ENCODE measurements at regions not wholly inside any gene's neighbourhood (a gene's known extent, or its start where the extent isn't known, plus 50 kb on each side); places are given as distances from the start of the nearest gene placed in this dataset.
"Not testable (repeated sequence)": the region's sequence is repeated elsewhere in the genome, so short reads cannot be mapped to it uniquely, and the experiment has no call there.

DNA sequence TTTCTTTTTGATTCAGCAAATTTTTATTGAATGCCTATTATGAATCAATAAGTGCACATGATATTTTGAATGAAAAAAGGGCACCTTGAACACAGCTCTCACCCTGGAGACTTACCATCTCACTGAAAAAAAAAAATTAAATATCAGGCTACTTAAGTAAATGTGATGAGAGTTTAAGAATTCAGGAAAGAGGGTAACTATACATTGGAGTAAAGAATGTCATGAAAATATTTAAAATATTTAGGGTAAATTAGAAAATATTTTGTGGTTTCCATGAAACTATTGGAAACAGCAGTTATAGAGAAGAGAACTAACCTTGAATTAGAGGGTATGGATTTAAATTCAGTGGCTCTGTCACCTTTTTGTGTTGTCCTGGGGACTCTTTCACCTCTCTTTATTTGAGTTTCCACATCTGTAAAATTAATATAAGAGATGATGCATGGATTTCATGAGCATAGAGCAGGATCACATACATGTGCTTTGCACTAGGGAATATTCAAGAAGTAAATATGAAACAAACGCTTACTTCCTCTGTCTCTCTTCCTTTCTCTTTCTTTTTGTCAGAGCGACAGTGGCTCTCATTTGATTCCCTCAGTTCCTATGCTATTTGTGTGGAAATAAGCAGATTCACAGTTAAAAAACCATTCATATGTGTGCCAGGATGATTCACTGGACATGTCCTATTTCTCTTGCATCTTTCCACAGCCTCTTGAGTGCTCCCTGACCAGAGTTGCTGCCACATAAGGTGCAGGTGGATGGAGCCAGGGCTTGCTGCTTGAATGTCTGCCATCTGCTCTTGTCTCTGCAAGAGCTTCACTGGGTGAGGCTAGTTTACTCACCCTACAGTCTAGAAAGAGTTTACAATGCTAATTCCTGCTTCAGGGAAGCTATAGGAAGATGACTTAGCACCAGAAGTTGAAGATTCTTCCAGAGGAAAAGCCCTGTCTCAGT is 533.1 kb downstream of the ETS1 start:
- FAIRE-seq, result no peak

DNA sequence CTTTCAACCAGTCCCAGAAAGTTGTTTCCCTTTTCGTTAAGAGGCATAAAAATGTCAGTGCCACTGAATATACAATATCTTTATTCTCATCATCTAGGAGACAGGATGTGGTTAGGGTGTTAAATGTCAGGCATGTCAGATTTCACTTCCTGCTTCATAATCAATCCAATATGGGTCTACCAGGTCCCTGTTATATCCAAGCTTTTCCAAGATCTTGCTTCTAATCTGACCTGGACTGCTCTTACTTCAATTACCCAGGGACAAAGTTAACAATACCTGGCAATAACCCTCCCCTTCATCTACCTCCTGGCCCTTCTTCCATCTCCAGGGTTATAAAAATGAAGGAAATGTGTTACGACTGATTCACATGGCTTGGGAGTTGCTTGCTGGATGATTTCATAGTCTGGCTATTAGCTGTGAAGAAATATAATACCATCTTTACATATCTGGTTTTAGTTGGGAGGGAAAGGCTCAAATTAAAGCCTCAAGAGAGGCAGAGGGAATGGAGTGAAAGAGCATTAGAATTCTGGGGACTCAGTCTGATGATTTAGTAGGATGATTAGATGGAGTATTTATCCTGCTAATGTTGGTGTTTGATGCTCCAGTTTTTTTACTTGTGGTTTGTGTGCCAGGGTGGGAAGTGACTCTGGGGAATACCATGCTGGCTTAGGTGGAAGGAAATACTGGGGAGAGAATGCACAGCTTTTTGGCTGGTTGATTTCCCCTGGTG is 534.3 kb downstream of the ETS1 start:
- DNase-seq (ENCODE audit: low spot score in 2 of 2), result no peak
- no peak for FAIRE-seq

More for the DNA sequence above, 533.1 kb downstream of the ETS1 start:
- no peak for DNase-seq (ENCODE audit: low spot score in 2 of 2)

DNA sequence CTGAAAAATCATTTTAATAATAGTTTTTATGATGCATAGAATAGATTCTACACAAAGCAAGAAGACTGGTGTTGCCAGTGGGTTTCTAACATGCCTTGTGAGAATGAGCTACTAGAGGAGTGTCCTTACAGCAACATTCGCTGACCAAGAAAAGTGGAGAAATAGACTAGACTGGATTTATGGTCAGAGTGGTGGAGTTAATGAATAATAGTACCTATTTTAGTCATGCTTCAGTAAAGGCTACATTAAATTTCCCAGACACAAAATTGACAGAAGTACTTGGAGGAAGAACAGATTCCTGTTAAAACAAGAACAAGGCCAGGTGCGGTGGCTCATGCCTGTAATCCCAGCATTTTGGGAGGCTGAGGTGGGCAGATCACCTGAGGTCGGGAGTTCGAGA is 539.2 kb downstream of the ETS1 start:
- FAIRE-seq (no peak), DNase-seq (ENCODE audit: low spot score in 2 of 2) (no peak)

DNA sequence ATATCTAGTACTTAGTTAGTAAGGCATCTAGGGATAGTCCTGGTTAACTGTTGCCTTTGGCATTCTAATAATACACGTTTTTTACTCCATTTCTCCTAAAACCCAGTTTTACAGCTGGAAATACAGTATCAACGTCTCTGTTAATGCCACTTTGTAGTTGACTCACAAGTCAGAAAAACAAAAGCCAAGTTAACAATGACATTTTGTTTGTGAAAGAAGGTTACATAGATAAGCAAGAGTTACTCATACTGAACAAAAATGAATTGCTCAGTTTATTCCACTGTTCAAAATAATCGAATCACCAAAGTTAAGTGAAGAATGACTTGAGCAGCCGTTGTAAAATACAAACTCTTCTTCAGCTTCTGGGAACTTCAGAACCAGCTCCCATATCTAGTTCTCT is 540.3 kb downstream of the ETS1 start:
- DNase-seq (ENCODE audit: low spot score in 2 of 2), result no peak
- no peak for FAIRE-seq

DNA sequence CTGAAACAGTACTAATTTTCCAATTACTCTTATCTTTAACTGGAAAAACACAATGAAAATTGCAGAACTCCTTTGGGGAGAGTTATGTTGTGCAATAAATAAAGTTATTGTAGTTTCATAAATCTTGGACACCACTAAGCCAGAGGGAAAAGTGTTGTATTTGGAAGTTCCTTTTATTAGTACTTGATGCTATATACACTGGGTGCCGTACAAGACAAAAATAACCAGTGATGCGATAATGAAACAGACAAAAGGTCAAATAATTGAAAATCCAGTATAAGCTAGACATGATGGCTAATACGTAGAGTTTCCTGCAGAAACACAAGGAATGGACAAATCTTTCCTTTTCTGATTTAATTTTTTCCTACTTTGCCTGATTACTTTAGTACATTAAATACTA is 541.1 kb downstream of the ETS1 start:
- no peak for FAIRE-seq
- no peak for DNase-seq (ENCODE audit: low spot score in 2 of 2)

DNA sequence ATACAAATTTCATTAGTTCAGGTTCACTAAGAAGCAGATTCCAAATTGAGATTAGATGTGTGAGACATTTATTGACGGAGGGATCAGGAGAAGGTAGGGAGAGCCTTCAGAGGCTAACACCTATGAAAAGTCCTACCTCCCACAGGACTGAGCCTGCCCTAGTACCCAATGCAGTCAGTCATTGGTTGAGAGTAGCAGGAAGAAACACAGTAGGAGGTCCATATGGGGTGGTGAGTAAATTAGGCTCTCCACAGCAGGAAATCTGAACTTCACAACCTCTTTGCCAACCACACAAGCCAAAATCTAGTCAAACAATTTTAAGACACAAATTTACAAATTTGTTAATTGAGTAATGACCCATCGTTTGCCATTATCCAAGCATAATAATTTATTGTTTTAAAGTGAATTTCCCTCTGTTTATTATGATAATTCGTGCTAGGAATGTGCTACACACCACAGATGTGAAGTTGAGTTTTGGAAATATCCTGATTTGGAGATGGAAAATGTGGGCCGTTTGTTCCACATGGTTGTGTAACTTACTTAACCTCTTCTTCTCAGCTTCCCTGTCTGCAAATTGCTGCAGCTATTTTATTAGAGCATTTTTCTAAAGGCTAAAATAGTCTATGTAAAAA is 542.1 kb downstream of the ETS1 start:
- FAIRE-seq (no peak), DNase-seq (ENCODE audit: low spot score in 2 of 2) (no peak)

DNA sequence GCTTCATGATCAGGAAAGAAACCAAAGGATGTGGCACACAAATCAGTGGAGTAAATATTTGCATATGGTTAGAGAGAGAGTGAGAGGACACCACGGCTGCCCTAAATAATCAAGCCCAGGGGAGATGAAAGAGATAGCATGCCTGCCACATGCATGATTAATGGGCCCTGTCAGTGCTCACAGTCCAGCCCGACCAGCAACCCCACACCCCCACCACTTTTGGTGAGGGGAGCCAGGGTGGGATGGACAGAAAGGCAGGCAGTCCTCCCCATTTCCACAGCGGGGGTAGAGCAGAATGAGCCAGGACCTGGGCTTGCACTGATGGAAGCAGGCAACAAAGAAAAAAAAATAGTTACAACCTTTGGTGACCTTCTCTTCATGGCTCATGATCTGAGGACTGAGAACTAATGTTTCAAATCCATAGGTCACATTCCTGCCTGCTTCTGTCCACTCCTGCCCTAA is 545.0 kb downstream of the ETS1 start:
- FAIRE-seq (no peak), DNase-seq (ENCODE audit: low spot score in 2 of 2) (no peak)

DNA sequence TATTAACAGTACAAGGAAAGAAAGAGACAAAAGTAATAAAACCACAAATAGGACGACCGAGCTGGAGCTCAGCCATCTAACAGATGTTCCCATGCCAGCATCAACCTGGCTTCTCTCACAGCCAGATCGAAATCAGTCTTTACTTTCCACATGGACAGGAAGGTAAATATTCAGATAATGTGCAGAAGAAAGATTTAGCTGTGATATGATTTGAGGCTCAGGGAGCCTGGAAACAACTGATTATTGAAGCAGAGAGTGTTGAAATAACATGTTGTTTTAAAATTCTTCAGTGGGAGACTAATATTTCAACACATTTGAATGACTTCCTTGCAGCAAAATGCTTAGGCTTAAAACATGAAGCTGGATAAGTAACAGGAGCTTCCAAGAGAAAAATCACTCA is 546.8 kb downstream of the ETS1 start:
- DNase-seq (ENCODE audit: low spot score in 2 of 2) (no peak), FAIRE-seq (no peak)

DNA sequence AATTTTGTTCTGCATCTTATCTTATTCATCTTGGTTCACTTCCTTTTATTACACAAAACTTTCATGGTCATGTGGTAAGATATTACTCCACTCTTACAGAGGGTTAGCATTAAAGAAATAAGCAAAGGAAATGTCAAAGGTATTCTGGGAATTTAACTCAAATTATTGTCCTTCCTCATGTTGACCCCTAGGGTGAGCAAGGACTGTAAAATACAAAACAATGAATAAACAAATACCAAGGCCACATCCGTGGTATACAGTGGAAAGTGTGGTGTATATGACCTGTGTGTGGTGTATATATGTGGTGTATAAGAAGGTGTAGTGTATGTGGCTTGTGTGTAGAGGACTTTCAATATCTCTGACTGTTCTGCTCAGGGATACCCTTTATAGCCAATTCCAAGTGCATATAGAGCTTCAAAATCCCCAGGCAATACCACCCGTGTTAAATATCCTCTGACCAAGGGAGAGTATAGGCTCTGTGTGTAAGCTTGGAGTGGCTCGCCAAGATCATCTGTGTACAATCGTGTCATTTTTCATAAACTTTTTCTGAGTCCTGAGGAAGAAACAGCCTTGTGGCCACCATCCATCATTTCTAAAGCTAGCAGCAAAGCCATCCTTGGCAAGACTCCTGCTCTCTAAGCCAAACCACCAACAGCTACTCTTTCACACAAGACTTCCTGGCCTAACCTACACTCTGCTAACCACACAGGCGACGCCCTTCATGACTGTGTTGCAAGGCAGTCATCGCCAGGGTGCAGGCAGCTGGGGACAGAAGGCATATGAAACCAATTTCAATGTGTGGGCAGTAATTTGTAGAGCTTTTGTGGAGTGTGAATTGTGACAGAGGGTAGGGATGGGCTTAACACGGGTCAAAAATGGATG is 548.0 kb downstream of the ETS1 start:
- no peak for DNase-seq (ENCODE audit: low spot score in 2 of 2)
- no peak for FAIRE-seq

DNA sequence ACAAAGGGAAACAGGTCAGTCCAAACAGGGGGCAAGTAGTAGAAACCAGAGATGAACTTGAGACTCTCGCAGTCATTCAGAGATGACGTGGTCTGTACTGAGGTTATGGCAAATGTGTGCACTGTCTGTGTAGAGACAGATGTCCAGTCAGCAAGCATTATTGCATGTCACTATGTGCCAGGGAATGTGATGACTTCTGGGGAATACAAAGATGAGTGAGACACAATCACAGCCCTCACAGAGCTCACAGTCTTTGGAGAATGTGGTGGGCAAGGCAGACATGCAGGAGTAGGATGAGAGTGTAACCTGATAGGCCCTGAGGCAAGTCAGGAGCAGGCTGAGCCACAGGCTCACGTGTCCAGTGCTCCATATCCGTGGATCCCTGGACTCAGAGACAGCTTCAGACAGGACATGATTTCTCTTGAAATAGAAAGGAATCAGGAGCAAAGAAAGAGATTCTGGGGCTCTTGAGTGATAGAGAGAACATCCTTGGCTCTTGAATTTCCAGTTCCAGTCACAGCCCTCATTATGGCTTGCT is 550.7 kb downstream of the ETS1 start:
- DNase-seq (ENCODE audit: low spot score in 2 of 2) (no peak), FAIRE-seq (no peak)

DNA sequence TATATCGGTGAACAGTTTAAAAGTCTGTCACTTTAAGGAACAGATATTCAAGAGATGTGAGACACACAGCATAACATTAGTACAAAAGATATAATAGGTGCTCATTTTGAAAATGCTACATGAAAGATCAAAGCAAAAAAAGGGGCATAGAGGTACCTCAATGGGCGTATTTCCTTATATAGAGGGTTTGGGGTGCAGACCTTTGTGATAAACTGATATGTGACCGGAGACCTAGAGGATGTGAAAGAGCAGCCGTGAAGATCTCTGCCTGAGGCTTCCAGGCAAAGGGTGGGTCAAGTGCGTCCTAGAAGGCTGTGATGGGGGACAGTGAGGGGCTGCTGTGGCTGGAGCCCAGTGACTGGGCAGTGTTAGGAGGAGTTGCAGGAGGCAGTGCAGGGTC is 551.4 kb downstream of the ETS1 start:
- FAIRE-seq (no peak), DNase-seq (ENCODE audit: low spot score in 2 of 2) (no peak)

DNA sequence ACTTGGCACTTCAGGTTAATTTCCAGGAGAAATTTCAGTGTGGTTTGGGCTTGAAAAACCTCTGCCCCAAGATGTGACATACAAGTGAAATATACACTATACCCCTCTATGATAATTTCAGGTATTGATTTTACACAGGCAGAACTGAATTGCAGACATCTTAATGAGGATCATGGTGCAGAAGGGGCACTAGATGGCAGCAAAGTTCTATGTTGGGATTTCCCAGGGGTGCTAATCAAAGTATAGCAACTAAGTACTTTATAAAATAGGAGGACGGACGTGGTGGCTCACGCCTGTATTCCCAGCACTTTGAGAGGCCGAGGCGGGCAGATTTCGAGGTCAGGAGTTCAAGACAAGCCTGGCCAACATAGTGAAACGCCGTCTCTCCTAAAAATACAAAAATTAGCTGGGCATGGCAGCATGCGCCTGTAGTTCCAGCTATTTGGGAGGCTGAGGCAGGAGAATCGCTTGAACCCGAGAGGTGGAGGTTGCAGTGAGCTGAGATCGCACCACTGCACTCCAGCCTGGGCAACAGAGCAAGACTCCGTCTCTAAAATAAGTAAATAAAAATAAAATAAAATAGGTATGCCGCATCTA is 555.7 kb downstream of the ETS1 start:
- FAIRE-seq, result not testable (repeated sequence)
- peak; percentile 8 to 37 for DNase-seq (ENCODE audit: low spot score in 2 of 2)

DNA sequence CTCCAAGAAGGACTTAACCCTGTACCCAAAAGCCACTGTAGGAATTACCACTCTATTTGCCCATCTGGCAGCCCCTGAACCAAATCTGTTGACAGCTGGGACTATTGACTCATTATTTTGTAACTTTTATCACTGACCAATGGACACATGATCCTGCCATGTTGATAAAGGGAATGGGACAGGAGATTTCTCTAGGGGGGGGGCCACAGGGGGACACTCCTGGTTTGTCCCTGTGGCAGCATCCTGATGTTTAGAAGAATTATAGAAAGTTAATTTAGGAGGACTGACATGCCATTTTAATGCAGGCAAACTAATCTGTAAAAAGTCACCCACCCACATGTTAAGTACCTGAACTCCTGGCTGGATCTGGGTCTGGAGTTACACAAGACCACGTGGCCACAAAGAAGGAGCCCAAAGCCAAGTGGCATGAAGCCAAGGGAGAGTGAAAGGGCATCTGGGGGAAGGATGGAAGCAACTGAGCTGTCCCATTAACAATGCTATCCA is 558.1 kb downstream of the ETS1 start:
- FAIRE-seq (no peak), DNase-seq (ENCODE audit: low spot score in 2 of 2) (no peak)

DNA sequence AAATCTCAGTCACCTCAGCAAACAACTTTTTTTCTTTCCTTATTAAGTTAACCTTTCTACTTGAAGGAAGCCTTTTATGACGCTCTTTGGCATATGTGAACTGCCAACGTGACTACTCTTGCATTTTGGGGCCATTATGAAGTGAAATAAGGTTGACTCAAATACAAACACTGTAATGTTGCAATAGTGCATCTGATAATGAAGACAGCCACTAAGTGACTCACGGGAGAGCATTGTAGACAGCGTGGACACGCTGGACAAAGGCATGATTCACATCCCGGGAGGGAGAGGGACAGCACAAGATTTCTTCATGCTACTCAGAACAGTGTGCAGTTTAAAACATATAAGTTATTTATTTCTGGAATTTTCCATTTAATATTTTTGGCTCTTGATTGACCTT is 560.8 kb downstream of the ETS1 start:
- DNase-seq (ENCODE audit: low spot score in 2 of 2) (no peak), FAIRE-seq (no peak)

DNA sequence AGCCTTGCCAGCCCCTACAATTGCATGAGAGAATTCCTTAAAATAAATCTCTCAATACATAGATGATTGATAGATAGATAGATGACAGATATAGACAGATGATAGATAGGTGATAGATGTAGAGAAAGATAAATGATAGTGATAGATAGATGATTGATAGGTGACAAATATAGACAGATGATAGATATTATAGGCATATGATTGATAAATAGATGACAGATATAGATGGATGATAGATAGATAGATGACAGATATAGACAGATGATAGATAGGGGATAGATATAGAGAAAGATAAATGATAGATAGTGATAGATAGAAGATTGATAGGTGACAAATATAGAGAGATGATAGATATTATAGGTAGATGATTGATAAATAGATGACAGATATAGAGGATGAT is 564.6 kb downstream of the ETS1 start:
- no peak for DNase-seq (ENCODE audit: low spot score in 2 of 2)
- no peak for FAIRE-seq

DNA sequence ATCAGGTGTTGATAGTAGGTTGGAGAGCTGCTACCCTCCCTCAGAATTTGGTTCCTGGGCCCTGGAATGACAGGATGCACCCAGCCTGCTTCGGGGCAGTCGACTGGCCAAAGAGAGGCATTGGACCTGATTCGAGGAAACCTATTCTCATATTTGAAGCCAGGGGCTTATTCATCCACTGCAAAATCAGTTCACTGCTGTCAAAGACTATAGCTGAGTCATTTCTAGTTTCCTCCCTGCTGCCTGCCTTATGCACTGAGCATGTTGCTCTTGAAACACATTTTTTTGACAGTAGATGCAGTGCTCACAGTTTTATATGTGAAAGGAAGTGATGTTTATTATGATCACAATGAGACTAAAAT is 565.4 kb downstream of the ETS1 start:
- FAIRE-seq (no peak), DNase-seq (ENCODE audit: low spot score in 2 of 2) (no peak)

DNA sequence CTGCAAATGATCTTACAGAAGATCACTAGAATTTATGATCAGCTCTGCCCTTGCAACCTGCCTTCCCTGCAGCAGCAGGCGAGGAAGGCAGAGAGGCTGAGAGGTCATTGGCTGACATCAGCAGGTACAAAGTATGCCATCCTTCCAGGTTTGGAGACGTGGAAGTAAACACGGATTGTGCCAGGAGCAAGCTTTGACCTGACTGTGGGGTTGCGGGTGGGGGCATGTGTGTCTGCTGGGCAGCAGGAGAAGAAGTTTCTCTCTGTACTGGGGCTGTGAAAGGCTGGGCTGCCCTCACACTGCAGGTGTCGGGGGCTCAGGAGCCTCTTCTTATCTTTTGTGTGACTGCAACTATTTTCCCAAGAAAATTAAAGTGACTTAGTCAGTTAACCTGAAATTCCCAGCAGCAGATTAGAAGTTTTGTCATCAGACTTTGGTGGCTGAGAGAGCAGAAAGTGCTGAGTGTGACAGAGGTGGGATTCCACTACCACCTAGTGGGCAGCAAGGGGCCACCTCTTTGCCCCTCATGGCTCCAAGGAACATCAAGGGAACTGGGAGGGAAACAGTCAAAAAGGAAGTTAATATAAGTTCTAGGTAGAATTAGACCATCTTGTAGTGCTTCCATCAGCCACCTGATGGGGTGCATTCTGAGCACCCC is 565.9 kb downstream of the ETS1 start:
- DNase-seq (ENCODE audit: low spot score in 2 of 2) (no peak), FAIRE-seq (no peak)

DNA sequence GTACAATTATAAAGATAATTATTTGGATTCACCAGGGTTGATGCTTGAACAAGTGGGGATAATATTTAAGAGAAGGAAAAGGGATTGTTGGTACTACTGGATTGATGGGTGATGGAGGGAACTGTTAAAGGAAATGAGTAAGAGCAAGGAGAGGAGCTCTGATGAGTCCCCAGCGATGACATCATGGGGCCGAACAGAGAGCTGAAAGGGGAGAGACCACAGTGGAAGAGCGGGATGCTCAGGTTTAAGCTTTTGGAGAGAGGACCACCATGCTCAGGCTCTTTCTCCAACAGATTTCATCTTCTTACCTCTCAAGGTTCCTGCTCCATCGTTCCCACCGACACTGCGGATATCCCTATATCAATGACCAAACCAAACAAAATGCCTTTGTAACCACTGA is 568.7 kb downstream of the ETS1 start:
- no peak for DNase-seq (ENCODE audit: low spot score in 2 of 2)
- FAIRE-seq, result no peak

DNA sequence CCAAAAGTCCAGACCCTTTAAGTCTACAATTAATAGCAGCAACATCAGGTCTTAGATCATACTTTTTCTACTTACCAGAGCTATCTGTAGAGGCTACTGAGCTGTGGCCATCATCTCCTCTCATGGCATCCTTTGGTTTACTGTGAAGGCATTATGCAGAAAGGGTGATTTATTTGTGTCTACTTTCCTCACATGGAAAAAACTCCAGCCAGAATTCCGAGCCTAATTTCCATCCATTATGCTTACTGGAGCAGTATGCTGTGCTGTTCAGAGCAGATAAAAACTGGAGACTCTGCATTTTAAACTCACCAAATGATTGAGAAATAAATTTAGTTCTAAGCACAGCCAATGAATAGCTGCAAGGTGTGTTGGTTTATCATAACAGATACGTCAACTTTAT is 581.8 kb downstream of the ETS1 start:
- DNase-seq (ENCODE audit: low spot score in 2 of 2) (no peak), FAIRE-seq (no peak)
